ENCODE measurements at regions not wholly inside any gene's neighbourhood (a gene's known extent, or its start where the extent isn't known, plus 50 kb on each side); places are given as distances from the start of the nearest gene placed in this dataset.
"Not testable (repeated sequence)": the region's sequence is repeated elsewhere in the genome, so short reads cannot be mapped to it uniquely, and the experiment has no call there.

- DNase-seq (ENCODE audit: low read depth in 2 of 2), result not testable (repeated sequence)
Measured at GRCh38 chr1:206404309-206405027, 65.8 kb upstream of the IKBKE start.

GRCh38 chr1:206405282-206405681 lies 65.0 kb upstream of the IKBKE start:
- not testable (repeated sequence) for DNase-seq (ENCODE audit: low read depth in 2 of 2)

DNA sequence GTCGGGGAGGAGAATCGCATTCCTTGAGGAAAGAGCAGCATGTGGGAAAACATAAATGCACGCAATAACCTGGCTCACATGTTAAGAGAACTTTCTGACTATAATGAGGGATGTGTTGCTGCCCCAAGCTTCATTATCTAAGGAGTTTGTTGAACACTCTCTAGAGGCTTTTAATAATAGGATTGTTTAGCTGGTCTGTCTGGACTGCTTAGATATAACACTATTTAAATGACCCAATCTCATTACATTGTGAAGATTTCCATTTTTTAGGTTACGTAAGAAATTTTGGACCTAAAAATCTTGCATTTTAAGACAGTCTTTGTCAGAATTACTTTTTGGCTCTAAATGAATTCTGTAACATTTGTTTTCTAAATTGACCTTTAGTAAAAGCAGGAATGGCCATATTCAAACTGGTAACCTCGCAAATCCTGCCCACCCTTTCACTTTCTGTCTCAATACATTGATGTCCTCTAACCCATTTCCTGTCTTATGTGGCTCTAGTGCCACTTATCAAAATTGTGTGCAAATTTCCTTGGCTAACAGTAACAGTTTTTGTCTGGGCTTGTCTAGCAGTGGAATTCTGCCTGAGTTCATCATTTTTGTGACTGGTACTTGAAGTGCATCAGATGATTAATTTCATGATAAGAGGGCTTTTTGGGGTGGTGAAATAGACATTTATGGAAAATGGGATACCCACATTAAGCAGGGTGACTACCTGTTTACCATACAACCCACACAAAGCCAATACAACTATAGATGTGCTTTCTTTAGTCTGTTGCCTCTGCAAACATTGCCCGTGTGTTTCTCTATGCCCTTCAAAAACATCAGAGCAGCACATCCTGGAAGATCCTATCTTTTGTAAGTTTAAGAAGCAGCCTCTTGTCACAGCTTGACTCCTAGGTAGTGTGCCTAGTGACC lies 61.6 kb upstream of the IKBKE start:
- DNase-seq (ENCODE audit: low read depth in 2 of 2), result not testable (repeated sequence)

- no peak for DNase-seq (ENCODE audit: low read depth in 2 of 2)
Measured at GRCh38 chr1:206411321-206411720, 59.0 kb upstream of the IKBKE start.

GRCh38 chr1:206415942-206416341 lies 54.3 kb upstream of the IKBKE start:
- no peak for DNase-seq (ENCODE audit: low read depth in 2 of 2)

DNA sequence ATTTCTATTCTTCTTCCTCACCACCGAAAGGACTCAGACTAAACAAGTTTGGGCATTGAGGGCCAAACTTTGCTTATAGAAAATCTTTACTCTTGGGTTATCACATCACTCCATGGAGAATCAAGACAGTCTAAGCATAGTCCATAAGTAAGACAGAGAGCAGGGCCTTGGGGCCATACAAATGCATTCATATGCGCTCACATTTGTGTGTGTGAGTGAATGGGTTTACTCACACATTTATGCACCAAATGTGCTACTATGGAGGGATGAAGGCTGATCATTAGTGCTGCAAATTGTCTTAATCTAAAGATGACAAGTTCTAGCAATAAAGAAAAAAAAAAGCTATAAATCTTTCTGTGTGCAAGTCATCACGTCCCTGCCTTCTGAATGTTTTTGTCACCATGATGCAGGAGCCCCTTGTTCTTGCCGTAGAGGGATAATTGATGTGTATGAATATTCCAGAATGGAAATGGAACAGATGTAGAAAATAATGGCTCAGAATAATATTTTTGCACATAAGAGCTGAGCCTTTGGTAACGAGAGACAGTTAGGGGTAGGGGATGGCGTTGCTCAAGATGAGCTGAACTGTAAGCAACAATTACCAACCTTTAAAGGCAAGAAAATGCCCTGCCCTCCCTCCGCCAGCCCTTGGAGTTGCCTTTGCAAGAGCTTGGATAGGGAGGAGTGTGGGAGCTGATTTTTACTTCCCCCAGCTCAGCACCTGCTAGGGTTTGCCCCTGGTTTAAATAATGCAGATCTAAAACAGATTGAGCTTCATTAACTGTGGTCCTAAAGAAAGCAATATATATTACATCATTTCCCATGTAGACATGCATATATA lies 52.3 kb upstream of the IKBKE start:
- no peak for DNase-seq (ENCODE audit: low read depth in 2 of 2)

DNA sequence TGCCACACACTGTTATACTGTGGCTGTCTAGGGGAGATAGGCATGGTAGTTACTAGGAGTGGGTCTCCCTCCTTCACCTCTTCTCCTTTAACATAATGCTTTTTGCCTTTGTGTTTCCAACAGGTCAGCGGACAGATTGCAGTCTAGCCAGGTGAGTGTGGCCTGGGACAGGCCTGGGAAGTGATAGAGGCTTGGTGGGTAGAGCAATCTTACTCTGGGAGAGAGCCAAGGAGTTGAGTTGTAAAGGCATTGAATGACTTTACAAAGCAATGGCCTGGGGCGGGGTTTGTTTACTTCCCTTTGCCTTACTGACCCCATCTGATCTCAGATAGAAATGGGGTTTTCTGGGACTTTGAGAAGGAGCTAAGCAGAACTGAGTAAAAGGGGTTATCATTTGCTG lies 51.0 kb upstream of the IKBKE start:
- no peak for DNase-seq (ENCODE audit: low read depth in 2 of 2)

DNA sequence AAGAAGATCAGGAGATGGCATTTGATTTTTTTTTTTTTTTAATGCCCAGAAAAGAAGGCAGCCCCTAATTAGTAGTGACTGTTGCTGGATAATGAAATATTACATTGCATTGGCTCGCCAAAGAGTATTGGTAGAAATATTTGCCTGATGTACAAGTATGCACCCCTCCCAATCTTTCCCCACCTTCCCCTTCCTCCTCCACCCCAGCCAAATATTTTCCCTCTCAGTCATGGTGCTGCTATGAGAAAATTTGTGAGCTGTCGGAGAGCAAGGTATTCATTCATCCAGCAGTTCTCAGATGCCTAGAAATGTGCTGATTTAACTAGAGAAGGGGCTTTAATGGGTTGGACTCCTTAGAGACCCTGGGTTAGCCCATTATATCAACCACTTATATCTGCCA lies 50.5 kb upstream of the IKBKE start:
- no peak for DNase-seq (ENCODE audit: low read depth in 2 of 2)

DNA sequence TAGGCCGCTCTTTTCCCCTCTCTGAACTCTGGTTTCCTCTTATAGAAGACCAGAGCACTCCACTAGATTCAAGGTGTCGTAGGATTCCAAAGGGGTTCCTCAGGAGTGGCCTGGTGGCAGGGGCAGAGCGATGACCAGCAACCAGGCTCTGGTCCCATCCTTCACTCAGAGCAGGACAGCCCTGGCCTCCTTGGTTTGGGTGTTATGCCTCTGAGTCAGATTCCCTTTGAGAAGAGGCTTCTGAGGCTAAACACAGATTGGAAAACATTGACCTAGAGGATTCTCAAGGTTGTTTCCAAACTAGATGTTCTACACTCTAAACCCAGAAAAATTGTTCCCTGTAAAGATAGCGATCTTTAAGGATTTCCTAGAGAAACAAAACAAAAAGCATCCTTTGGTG lies 49.8 kb upstream of the IKBKE start:
- DNase-seq (ENCODE audit: low read depth in 2 of 2), result no peak
